Renal cortex interstitium (tissue), 11 donors: ENCODE measurements at regions not wholly inside any gene's neighbourhood (a gene's known extent, or its start where the extent isn't known, plus 50 kb on each side); places are given as distances from the start of the nearest gene placed in this dataset.

ENCODE experiments used
- DNase-seq, 11 donors: peaks; one replicate each; pipeline ENCODE4 v3.0.0-alpha.2; 2013; ENCODE audit warnings: low read depth in 9 of 11, low spot score in 4 of 11; ENCODE audit errors: extremely low read depth in 1 of 11

DNA sequence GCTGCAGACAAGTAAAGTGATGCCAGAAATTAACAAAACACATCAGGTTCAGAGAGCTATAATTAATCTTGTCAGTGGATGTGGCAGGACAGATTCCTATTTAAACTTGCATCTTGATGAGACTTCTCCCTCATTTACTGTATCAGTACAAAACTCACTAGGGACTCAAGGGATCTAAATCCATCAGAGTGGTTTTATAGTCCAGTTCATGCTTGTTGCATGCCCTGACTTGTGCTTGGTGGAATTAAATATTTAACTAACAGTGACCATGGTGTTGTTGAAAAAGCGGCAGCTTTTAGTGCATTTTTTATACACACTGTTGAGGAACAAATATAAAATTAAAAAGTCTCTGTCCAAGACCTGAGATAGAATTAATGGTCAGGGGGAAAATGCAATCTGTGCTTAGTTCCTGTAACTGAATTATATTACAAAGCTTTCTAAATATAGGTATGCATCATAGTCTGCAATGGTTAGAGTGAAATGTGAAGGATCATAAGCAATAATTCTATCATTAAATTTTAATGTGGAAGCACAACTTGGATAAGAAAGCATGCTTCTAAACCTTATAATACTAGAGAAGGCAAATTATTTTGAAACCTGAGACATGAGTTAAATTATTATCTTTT, 1475.5 kb upstream of the TENM4 start:
- DNase-seq = no peak

- DNase-seq = no peak
Observed at GRCh38 chr11:80914311-80914710, 1473.5 kb upstream of the TENM4 start.

GRCh38 chr11:80911666-80912065, 1470.8 kb upstream of the TENM4 start:
- no peak for DNase-seq

- no peak for DNase-seq
Observed at GRCh38 chr11:80900265-80900664, 1459.4 kb upstream of the TENM4 start.

DNA sequence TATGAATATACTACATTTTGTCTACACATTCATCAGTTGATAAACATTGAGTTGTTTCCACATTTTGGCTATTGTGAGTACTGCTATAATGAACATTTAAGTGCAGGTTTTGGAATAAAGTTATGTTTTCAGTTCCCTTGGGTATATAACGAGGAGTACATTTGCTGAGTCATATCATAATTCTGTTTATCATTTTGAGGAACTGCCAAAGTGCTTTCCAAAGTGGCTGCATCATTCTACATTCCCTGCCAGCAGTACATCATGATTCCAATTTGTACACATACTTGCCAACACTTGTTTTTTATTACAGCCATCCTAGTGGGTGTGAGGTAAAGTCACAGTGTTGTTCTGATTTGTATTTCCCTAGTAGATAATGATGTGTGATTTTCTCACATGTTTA, 1458.6 kb upstream of the TENM4 start:
- DNase-seq = no peak

GRCh38 chr11:80898910-80899309, 1458.1 kb upstream of the TENM4 start:
- no peak for DNase-seq

DNA sequence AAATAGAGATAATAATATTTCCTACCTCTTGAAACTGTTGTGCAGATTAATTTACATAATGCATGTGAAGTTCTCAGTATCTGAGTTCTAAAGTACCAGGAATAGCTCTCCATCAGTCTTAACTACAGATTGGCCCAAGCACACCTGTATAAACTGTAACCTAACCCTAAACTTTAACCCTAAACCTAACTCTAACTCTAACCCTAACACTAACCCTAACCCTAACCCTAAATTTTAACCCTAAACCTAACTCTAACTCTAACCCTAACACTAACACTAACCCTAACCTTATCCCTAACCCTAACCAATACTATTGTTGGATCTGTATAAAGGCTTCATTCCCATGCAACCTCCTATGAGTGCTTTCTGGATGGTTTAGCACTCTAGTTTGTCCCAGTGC, 1445.9 kb upstream of the TENM4 start:
- DNase-seq = no peak

DNA sequence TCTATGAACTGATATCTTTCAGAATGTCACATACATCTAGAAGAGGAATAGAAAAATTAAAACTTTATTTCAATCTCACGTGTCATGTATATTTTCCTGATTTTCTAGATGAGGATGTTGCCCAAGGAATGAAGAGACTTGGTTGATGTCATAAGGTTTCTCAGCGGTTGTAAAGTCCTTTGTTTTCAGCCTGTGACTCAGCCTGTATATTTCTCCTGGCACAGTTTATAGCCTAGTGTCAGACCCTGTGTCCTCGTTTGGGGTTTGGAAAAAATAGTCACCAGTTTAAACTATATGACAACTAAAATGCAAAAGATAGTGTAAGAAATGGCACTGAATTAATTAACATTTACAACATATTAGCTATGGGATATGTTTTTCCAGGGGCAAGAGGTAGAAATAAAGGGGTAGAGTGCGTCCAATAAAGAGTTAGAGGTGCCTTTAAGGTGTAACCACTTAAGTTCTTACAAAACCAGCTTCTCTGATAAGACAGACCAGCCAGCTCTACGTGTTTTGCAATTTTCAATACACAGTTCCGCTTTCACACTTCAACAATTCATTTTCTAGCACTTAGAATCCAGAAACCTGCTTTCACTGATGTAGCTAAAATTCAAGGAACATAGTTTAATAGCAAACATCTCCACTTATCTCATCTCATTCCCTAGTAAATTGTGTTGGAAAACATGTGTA, 1432.6 kb upstream of the TENM4 start:
- no peak for DNase-seq

- no peak for DNase-seq
Observed at GRCh38 chr11:80872116-80872728, 1431.4 kb upstream of the TENM4 start.

DNA sequence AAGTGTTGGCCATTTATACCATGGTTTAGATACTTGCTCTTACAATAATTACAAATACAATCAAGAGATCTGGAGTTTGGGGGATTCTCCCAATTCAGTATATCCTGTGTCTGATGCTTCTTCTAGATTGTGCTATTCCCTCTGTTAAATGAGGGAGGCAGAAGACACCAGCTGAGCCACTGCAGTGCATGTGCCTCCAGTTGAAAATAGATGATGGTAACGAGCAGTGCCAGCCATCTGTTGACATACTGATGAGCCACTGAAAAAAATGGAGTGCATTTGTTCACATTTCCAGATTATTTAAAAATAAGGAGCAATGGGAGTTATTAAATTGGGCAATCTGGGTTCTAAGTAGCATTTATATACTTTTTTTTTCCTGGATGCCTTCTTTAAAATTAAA, 1428.0 kb upstream of the TENM4 start:
- DNase-seq = no peak

- DNase-seq = no peak
Observed at GRCh38 chr11:80862011-80862410, 1421.2 kb upstream of the TENM4 start.

DNA sequence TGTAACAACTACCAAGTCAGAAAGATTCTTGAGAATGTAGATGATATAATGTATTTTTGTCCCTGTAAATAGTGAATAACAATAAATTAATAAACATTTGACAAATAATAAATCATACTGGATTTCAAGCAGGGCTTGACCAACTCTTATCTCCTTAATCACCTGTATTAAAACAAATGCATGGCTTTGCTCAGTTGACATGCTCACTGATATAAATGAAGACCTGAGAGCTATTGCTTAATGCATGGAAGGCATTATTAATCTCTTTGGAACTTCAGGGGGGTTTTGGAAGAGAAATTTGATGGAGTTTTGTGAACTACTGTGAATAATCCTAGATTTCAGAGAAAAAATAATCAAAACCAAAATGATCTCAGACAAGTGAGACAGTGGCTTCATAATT, 1420.4 kb upstream of the TENM4 start:
- DNase-seq = no peak

GRCh38 chr11:80860632-80861031, 1419.8 kb upstream of the TENM4 start:
- no peak for DNase-seq

DNA sequence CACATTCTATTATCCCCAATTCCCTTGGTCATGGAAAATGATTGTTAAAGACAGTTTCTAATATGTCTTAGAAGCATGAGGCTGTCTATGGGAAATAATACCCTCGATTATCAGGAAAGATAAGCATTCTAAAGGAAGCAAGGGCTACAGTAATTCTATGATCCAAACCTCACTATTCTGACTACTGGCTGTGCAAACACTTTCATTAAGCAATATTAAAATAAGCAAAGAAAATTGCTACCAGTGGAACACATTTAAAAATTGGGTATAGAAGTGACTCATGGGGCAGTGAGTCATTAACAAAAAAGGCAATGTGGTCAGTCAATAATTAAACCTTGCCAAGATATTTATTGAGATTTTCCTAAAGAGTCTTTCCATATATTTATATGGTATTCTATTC, 1415.2 kb upstream of the TENM4 start:
- DNase-seq = no peak

- no peak for DNase-seq
Observed at GRCh38 chr11:80855426-80855825, 1414.6 kb upstream of the TENM4 start.

DNA sequence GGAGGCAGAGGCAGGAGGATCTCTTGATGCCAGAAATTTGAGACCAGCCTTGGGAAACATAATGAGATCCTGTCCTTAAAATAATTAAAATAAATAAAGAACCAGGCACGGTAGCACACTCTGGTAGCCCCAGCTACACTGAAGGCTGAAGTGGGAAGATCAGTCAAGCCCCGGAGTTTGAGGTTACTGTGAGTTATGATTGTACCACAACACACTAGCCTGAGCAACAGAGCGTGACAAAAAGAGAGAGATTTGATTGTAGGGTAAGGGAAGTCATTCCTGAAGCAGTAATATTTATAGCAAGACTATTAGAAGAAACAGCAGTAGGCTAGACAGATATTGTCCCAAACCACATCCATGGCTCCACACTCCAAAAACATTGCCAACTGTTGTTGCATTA, 1408.4 kb upstream of the TENM4 start:
- DNase-seq = no peak

DNA sequence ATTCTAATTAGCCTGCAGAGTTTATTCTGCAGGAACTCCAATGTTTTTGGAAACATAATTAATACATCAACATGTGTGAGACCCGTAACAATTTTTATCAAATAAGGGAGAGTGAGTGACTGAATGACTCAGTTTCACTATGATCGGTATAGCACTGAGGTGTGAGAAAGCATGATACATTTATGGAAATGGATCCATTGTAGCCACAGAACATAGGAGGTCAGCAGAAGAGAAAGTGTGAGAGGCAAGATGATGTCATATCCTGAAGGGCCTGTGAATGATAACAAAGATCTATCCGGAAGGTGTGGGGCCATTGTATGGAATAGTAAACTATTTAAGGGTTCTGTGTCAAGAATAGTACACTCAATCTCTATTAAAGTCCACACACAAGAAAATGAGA, 1406.1 kb upstream of the TENM4 start:
- DNase-seq = no peak

DNA sequence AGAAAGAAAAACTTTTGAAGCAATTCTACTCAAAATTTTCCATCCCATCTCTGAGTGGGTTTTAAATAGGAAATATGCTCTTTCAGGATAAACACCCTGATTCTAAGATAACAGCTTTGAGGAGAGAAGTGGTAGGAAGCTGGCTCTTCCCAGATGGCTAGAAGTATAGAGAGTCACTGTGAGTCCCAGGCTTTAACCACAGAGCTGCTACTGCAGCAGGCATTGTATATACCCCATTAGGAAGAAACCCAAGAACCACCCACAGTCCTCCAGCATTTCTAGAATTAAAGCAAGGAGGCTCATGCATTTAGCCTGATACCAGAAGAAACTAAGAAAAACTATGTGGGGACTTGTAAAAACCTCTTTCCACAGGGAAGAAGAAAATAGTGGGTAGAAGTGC, 1405.6 kb upstream of the TENM4 start:
- DNase-seq = no peak

DNA sequence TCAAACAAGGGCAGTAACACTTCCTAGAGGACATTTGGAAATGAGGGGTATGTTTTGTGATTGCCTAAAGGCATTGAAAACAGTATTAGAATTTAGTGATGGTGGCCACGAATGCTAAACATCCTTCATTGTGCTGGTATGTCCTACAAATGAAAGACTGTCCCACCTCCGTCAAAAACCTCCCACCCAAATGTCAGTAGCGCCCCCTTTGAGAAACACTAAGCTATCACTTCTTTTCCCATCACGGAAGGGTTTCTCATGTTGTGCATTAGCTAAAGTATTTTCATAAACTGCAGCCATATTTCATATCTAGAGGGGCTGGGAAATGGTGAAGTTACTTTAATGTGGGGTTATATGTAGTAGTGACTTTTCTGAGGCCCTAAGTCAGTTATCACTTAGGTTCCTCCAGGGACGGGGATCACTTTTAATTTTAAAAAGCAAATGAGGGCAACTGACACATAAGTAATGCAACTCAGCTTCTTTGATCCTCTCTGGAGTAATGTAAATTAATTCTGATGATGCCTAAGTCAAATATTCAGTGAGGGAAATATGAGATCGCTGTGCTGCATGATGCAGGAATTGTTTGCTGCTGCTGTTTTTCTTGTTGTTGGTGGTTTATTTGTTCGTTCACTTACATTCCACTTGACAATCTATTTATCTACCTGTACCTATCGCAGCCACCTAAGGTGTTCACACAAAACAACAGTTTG, 1403.4 kb upstream of the TENM4 start:
- no peak for DNase-seq

GRCh38 chr11:80843266-80843974, 1402.6 kb upstream of the TENM4 start:
- DNase-seq = no peak
